ENCODE measurements at regions not wholly inside any gene's neighbourhood (a gene's known extent, or its start where the extent isn't known, plus 50 kb on each side); places are given as distances from the start of the nearest gene placed in this dataset.

GRCh38 chrX:94204524-94204923 lies 530.5 kb downstream of the FAM133A start:
- TF ChIP-seq, protein P1, sequence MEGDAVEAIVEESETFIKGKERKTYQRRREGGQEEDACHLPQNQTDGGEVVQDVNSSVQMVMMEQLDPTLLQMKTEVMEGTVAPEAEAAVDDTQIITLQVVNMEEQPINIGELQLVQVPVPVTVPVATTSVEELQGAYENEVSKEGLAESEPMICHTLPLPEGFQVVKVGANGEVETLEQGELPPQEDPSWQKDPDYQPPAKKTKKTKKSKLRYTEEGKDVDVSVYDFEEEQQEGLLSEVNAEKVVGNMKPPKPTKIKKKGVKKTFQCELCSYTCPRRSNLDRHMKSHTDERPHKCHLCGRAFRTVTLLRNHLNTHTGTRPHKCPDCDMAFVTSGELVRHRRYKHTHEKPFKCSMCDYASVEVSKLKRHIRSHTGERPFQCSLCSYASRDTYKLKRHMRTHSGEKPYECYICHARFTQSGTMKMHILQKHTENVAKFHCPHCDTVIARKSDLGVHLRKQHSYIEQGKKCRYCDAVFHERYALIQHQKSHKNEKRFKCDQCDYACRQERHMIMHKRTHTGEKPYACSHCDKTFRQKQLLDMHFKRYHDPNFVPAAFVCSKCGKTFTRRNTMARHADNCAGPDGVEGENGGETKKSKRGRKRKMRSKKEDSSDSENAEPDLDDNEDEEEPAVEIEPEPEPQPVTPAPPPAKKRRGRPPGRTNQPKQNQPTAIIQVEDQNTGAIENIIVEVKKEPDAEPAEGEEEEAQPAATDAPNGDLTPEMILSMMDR (IDR thresholded peaks at IDR 0.05; ENCODE audit: insufficient read depth, low read depth, low read length), result no peak
- no peak for TF ChIP-seq EZH2 (IDR thresholded peaks at IDR 0.05; ENCODE audit: insufficient read depth, low read length)
- Histone ChIP-seq H3K9me3 (ENCODE audit: insufficient read depth, low read depth, low read length) (no peaks in the 10 kb centered on the region), H3K4me1 (ENCODE audit: insufficient read depth, low read length) (no peaks in the 10 kb centered on the region), H3K27me3 (ENCODE audit: insufficient read depth, low read length) (no peaks in the 10 kb centered on the region), H3K27ac (ENCODE audit: low read depth, low read length) (no peak overlapping the region), H3K4me3 (ENCODE audit: insufficient read depth, low read depth, low read length) (no peak overlapping the region), H3K9ac (ENCODE audit: low read length) (no peak overlapping the region), H3K4me2 (ENCODE audit: low read length) (no peak overlapping the region), H3K36me3 (ENCODE audit: insufficient read depth, low read length) (no peaks in the 10 kb centered on the region), H4K20me1 (ENCODE audit: insufficient read depth, low read length) (no peaks in the 10 kb centered on the region), H2AFZ (ENCODE audit: low read depth, low read length) (no peak overlapping the region), H3K79me2 (ENCODE audit: insufficient read depth, low read length) (no peaks in the 10 kb centered on the region)
- FAIRE-seq (no peak), DNase-seq (ENCODE audit: low read depth) (no peak)
- Mint-ChIP-seq H3K4me3 (ENCODE audit: unreplicated experiment) (no peak overlapping the region), H3K27me3 (ENCODE audit: low read depth, unreplicated experiment) (no peaks in the 10 kb centered on the region), H3K36me3 (ENCODE audit: low read depth, unreplicated experiment) (no peaks in the 10 kb centered on the region), H3K9me3 (ENCODE audit: unreplicated experiment) (no peaks in the 10 kb centered on the region), H3K27ac (ENCODE audit: unreplicated experiment) (no peak overlapping the region), H3K4me1 (ENCODE audit: low read depth, unreplicated experiment) (no peaks in the 10 kb centered on the region)

DNA sequence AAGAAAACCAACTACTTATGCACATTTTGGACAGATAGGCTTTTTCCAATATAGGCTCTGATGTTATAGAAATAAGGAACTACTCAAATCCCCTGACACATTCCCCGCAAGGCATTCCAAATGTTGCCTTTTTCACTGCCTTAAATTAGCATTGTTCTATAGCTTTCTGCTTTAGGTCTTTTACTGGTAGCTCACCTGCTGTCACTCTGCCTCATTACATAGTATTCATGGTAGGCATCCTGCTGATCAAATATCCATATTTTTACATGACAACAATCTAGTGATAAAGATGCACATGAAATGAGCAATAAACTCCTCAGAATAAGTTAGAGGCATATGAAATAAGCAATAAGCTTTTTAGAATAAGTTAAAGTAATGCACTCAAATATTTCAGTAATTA lies 542.7 kb downstream of the FAM133A start:
- H3K9me3 ChIP-seq (ENCODE audit: insufficient read depth, low read depth, low read length), result no peaks in the 10 kb centered on the region
- Mint-ChIP-seq H3K36me3 (ENCODE audit: low read depth, unreplicated experiment) (no peaks in the 10 kb centered on the region), H3K9me3 (ENCODE audit: unreplicated experiment) (no peaks in the 10 kb centered on the region), H3K4me3 (ENCODE audit: unreplicated experiment) (no peak overlapping the region), H3K27ac (ENCODE audit: unreplicated experiment) (no peak overlapping the region), H3K4me1 (ENCODE audit: low read depth, unreplicated experiment) (no peaks in the 10 kb centered on the region), H3K27me3 (ENCODE audit: low read depth, unreplicated experiment) (no peaks in the 10 kb centered on the region)
- peak; percentile 84 for FAIRE-seq
- no peaks in the 10 kb centered on the region for H3K27me3 ChIP-seq (ENCODE audit: insufficient read depth, low read length)
- H3K27ac ChIP-seq (ENCODE audit: low read depth, low read length), result no peak overlapping the region
- no peak overlapping the region for H3K4me3 ChIP-seq (ENCODE audit: insufficient read depth, low read depth, low read length)
- no peaks in the 10 kb centered on the region for H4K20me1 ChIP-seq (ENCODE audit: insufficient read depth, low read length)
- H3K36me3 ChIP-seq (ENCODE audit: insufficient read depth, low read length), result no peaks in the 10 kb centered on the region
- H3K79me2 ChIP-seq (ENCODE audit: insufficient read depth, low read length), result no peaks in the 10 kb centered on the region
- H3K4me2 ChIP-seq (ENCODE audit: low read length), result no peak overlapping the region
- no peak for DNase-seq (ENCODE audit: low read depth)
- H3K9ac ChIP-seq (ENCODE audit: low read length), result no peak overlapping the region
- no peak overlapping the region for H2AFZ ChIP-seq (ENCODE audit: low read depth, low read length)
- H3K4me1 ChIP-seq (ENCODE audit: insufficient read depth, low read length), result no peaks in the 10 kb centered on the region
- TF ChIP-seq, protein P1 (IDR thresholded peaks at IDR 0.05; ENCODE audit: insufficient read depth, low read depth, low read length), result no peak
- no peak for TF ChIP-seq EZH2 (IDR thresholded peaks at IDR 0.05; ENCODE audit: insufficient read depth, low read length)

DNA sequence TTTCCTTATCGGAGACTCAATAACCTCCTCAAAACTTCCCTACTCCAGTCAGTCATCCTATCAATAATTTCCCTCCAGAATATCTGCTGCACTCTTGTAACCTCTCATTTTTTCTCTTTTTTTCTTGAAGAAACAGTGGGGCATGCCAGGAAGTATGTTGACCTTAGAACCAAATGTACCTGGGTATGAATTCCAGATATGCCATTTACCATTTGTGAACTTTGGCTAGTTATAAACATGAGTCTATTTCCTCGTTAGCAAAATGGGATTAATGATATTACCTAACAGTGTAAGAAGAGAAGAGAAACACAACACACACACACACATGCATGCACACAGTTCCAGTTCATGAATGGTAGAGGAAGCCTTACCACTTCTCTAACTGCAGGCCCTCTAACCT lies 578.2 kb downstream of the FAM133A start:
- Mint-ChIP-seq H3K4me3 (ENCODE audit: unreplicated experiment) (no peak overlapping the region), H3K9me3 (ENCODE audit: unreplicated experiment) (no peaks in the 10 kb centered on the region), H3K27ac (ENCODE audit: unreplicated experiment) (no peak overlapping the region), H3K4me1 (ENCODE audit: low read depth, unreplicated experiment) (no peaks in the 10 kb centered on the region), H3K36me3 (ENCODE audit: low read depth, unreplicated experiment) (no peaks in the 10 kb centered on the region), H3K27me3 (ENCODE audit: low read depth, unreplicated experiment) (no peaks in the 10 kb centered on the region)
- Histone ChIP-seq H3K27me3 (ENCODE audit: insufficient read depth, low read length) (no peaks in the 10 kb centered on the region), H3K4me2 (ENCODE audit: low read length) (no peak overlapping the region), H3K79me2 (ENCODE audit: insufficient read depth, low read length) (no peaks in the 10 kb centered on the region), H3K27ac (ENCODE audit: low read depth, low read length) (no peak overlapping the region), H3K4me3 (ENCODE audit: insufficient read depth, low read depth, low read length) (no peak overlapping the region), H3K9ac (ENCODE audit: low read length) (no peak overlapping the region), H3K4me1 (ENCODE audit: insufficient read depth, low read length) (no peaks in the 10 kb centered on the region), H4K20me1 (ENCODE audit: insufficient read depth, low read length) (no peaks in the 10 kb centered on the region), H3K9me3 (ENCODE audit: insufficient read depth, low read depth, low read length) (no peaks in the 10 kb centered on the region), H3K36me3 (ENCODE audit: insufficient read depth, low read length) (no peaks in the 10 kb centered on the region), H2AFZ (ENCODE audit: low read depth, low read length) (no peak overlapping the region)
- no peak for FAIRE-seq
- DNase-seq (ENCODE audit: low read depth), result no peak
- TF ChIP-seq EZH2 (IDR thresholded peaks at IDR 0.05; ENCODE audit: insufficient read depth, low read length), result no peak
- TF ChIP-seq, protein P1 (IDR thresholded peaks at IDR 0.05; ENCODE audit: insufficient read depth, low read depth, low read length), result no peak

Measured in astrocyte (in vitro differentiated cells and primary cell).